ENCODE measurements at regions not wholly inside any gene's neighbourhood (a gene's known extent, or its start where the extent isn't known, plus 50 kb on each side); places are given as distances from the start of the nearest gene placed in this dataset.

DNA sequence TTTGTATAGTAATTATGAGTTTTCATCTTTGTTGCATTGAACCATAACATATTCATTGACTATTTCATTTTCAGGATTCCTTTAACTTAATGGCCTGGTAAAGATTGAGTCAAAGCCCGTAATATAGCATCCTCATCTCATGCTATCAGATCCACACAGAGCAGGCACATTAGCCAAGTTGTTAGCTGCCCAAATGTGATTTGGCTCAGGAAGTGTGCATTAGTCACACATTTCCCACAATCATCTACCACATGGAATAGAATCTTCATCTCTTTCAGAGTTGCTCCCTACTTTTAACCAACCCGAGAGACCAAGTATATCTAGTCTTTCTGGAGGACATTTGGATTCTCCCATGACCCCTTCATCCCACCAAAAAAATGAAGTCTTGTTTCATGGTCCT is 481.0 kb upstream of the PTGER4 start:
- TF ChIP-seq, protein P1, sequence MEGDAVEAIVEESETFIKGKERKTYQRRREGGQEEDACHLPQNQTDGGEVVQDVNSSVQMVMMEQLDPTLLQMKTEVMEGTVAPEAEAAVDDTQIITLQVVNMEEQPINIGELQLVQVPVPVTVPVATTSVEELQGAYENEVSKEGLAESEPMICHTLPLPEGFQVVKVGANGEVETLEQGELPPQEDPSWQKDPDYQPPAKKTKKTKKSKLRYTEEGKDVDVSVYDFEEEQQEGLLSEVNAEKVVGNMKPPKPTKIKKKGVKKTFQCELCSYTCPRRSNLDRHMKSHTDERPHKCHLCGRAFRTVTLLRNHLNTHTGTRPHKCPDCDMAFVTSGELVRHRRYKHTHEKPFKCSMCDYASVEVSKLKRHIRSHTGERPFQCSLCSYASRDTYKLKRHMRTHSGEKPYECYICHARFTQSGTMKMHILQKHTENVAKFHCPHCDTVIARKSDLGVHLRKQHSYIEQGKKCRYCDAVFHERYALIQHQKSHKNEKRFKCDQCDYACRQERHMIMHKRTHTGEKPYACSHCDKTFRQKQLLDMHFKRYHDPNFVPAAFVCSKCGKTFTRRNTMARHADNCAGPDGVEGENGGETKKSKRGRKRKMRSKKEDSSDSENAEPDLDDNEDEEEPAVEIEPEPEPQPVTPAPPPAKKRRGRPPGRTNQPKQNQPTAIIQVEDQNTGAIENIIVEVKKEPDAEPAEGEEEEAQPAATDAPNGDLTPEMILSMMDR (conservative IDR thresholded peaks at IDR 0.05; ENCODE audit: low read depth, low read length) = no peak
- TF ChIP-seq EZH2 (IDR thresholded peaks at IDR 0.05; ENCODE audit: low read length, unreplicated experiment) = no peak
